M059J (cell line): ENCODE measurements at regions not wholly inside any gene's neighbourhood (a gene's known extent, or its start where the extent isn't known, plus 50 kb on each side); places are given as distances from the start of the nearest gene placed in this dataset.
"Not testable (repeated sequence)": the region's sequence is repeated elsewhere in the genome, so short reads cannot be mapped to it uniquely, and the experiment has no call there.

Source experiments
- DNase-seq: peaks from one replicate; pipeline ENCODE4 v3.0.0-alpha.2; 2012; ENCODE audit warnings: low read depth

DNA sequence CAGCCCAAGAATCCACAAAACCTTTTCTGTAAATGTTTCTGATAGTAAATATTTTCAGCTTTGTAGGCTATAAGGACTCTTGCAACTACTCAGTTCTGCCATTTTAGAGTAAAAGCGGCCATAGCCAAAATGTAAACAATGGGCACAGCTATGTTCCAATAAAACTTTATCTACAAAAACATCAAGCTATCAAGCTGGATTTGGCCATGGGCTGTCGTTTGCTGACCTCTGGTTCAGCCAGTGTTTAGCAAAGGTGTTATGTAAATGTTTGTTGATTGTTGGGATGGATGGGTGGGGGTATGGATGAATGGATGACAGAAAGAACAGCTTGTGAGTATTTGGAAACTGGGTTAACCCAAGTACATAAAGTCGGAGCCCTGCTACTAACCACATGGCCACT, 111.1 kb upstream of the VRK1 start:
- no peak for DNase-seq

DNA sequence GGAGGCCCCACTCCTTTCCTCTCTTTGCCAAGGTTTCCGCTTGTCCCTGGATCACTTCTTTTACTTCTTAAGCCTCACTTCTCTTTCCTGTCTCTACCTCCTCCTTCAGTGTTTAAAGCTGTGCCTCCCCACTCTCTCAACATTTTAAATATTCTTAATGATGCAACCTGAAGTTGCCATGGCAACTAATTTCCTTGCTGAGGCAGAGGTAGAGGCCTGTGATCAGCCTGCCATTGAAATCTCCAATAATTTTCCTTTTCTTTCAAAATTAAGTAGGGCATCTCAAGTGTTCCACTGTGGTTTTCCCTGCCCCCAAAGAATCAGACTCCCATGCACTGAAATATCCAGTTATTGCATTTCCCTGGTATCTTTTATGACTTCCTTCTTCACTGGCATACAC, 108.6 kb upstream of the VRK1 start:
- no peak for DNase-seq

- no peak for DNase-seq
Measured at GRCh38 chr14:96690713-96691383, 106.3 kb upstream of the VRK1 start.

- no peak for DNase-seq
Measured at GRCh38 chr14:96693252-96693820, 103.8 kb upstream of the VRK1 start.

DNA sequence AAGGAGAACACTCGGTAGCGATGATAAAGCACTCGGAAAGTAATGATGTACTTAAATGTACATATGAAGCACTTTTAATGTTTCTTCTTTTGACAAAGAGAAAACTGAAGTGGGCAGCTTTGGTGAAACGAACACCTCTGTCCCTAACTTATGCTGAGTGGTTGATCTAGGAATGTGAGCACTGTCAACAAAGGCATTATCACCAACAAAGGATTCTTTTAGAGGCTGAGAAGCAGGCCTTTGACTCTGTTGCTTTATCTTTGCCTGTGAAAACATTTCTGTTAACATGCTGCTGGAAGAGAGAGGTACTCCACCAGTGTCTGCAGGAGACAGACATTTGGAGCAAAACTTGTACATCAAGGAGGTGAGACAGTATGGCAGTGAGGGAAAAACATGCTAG, 103.2 kb upstream of the VRK1 start:
- DNase-seq: no peak

- no peak for DNase-seq
Measured at GRCh38 chr14:96698960-96699539, 98.1 kb upstream of the VRK1 start.

DNA sequence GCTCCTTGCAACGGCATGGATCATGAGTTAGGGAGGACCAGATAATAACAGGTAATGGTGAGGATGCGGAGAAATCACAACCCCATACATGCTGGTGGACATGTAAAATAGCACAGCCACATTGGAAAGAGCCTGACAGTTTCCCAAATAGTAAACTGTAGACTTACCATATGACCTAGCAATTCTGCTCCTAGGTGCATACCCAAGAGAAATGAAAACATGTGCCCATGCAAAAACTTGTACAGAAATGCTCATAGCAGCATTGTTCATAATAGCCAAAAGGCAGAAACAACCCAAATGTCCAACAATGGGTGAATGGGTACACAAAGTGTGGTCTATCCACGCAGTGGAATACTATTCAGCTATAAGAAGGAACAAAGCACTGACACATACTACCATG, 97.5 kb upstream of the VRK1 start:
- no peak for DNase-seq

DNA sequence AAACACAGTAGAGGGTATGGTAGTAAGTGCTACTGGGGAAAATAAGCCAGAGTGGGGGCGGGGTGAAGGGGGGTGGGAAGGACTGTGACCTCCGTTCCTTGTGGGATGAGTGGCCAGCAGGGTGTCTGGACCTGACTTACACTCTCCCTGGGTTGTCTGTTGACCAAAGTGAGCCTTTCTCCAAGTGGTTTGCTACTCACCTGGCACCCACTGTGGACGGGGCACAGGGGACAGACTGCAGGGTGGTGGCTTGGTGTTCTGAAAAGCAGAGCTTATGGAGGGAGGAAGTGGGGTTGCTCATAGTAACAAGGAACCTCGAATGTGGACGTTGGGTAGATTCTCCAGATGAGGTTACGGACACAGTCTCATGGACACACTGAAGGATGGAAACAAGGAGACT, 94.4 kb upstream of the VRK1 start:
- no peak for DNase-seq

- DNase-seq: peak; percentile 7
Measured at GRCh38 chr14:96705422-96706092, 91.6 kb upstream of the VRK1 start.

DNA sequence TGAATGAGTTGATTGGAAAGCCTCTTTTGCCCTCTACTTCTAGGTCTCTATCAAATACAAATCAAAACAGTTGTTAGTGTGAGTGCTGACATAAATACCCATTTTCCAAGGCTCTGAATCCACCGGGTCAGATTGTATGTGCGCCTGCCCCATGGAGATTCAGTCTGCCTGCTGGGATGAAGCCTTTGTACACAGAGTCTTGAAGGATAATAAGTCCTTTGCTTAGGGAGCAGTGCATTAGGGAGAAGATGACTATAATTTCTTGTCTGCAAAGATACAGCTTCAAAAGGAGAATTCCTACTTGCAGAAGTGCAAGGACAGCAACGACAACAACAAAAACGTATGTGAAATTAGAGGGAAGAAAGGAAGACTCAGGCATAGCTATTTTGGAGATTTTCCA, 90.3 kb upstream of the VRK1 start:
- no peak for DNase-seq

- no peak for DNase-seq
Measured at GRCh38 chr14:96710060-96710666, 87.0 kb upstream of the VRK1 start.

- no peak for DNase-seq
Measured at GRCh38 chr14:96711559-96712267, 85.5 kb upstream of the VRK1 start.

DNA sequence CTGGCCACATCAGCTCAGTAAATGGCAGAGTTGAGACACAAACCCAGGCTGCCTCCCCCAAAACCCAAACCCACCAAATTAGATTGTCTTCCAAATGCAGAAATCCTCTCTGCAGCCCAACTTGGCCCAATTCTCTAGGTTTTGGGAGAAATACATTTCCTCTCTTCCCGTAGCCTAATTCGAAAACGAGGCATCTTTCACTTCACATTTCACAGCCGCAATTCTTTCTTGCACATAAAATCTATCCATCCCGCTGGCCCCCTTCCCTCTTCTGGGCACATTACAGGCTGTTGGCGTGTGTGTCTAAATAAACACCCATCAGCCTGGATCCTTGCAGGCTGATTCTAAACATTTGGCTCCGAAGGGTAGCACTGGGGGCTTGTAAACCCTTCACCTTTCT, 83.8 kb upstream of the VRK1 start:
- no peak for DNase-seq

- not testable (repeated sequence) for DNase-seq
Measured at GRCh38 chr14:96714537-96714936, 82.6 kb upstream of the VRK1 start.

GRCh38 chr14:96717116-96717515, 80.1 kb upstream of the VRK1 start:
- DNase-seq: no peak

DNA sequence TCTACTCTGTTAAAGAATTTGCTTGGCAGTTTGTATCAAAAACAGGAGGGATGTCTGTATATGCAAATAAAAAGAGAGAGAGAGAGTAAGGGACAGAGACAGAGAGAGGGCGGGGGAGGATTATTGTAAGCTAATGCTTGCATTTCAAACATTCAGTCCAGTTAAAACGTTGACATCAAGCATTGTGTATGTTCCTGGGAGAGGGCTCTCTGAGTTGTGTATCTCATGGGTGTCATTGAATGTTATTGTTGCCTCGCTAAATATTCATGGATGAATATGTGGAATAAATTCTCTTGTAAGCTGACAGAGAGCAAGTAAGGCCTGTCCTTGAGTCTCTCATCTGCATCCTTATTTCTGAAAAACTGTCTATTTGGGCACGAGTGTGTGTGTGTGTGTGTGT, 78.8 kb upstream of the VRK1 start:
- no peak for DNase-seq

DNA sequence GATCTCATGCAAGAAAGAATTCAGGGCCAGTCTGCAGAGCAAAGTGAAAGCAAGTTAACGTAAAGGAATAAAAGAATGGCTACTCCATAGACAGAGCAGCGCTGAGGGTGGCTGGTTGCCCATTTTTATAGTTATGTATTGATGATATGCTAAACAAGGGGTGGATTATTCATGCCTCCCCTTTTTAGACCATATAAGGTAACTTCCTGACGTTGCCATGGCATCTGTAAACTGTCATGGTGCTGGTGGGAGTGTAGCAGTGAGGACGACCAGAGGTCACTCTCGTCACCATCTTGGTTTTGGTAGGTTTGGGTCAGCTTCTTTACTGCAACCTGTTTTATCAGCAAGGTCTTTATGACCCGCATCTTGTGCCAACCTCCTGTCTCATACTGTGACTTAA, 76.5 kb upstream of the VRK1 start:
- DNase-seq: not testable (repeated sequence)

GRCh38 chr14:96722736-96723135, 74.4 kb upstream of the VRK1 start:
- no peak for DNase-seq

GRCh38 chr14:96723946-96724345, 73.2 kb upstream of the VRK1 start:
- no peak for DNase-seq

DNA sequence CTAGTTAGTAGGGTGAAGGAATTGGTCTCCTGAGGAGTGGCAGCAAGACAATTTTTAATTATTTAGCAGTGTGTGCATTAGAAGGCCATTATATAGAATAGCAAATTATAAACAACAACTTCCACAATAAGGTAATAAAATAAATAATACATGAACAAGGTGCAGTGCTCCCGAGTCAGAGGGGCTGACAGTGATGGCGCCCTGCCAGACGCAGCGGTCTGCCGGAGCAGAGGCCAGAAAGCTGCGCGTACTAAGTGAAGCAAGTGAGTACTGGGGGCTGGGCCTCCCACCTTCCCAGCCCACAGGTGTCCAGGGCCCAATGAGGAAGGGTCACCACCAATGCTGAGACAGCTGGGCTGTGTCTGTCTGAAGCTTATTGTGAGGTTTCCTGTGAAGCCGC, 72.0 kb upstream of the VRK1 start:
- DNase-seq: no peak

- no peak for DNase-seq
Measured at GRCh38 chr14:96727073-96727472, 70.1 kb upstream of the VRK1 start.

- DNase-seq: no peak
Measured at GRCh38 chr14:96727491-96727890, 69.7 kb upstream of the VRK1 start.
